ENCODE measurements at regions not wholly inside any gene's neighbourhood (a gene's known extent, or its start where the extent isn't known, plus 50 kb on each side); places are given as distances from the start of the nearest gene placed in this dataset.

DNA sequence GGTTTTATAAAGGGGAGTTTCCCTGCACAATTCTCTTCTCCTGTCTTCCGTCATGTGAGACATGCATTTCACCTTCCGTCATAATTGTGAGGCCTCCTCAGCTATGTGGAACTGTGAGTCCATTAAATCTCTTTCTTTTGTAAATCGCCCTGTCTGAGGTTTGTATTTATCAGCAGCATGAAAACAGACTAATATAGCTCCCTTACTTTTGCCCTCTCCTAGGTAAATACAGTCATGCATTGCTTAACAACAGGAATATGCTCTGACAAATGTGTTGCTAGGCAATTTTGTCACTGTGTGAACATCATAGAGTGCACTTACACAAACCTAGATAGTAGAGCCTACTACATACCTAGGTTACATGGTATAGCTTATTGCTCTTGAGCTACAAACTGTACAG is 616.8 kb downstream of the RWDD3 start:
- TF ChIP-seq, protein P1, sequence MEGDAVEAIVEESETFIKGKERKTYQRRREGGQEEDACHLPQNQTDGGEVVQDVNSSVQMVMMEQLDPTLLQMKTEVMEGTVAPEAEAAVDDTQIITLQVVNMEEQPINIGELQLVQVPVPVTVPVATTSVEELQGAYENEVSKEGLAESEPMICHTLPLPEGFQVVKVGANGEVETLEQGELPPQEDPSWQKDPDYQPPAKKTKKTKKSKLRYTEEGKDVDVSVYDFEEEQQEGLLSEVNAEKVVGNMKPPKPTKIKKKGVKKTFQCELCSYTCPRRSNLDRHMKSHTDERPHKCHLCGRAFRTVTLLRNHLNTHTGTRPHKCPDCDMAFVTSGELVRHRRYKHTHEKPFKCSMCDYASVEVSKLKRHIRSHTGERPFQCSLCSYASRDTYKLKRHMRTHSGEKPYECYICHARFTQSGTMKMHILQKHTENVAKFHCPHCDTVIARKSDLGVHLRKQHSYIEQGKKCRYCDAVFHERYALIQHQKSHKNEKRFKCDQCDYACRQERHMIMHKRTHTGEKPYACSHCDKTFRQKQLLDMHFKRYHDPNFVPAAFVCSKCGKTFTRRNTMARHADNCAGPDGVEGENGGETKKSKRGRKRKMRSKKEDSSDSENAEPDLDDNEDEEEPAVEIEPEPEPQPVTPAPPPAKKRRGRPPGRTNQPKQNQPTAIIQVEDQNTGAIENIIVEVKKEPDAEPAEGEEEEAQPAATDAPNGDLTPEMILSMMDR (conservative IDR thresholded peaks at IDR 0.05; ENCODE audit: low read length), result no peak
- no peak for TF ChIP-seq EZH2phosphoT487 (IDR thresholded peaks at IDR 0.05; ENCODE audit: borderline replicate concordance)
